Upper lobe of left lung (tissue), 4 donors: ENCODE measurements at regions not wholly inside any gene's neighbourhood (a gene's known extent, or its start where the extent isn't known, plus 50 kb on each side); places are given as distances from the start of the nearest gene placed in this dataset.

Experiments
- POLR2A ChIP-seq, 4 donors: fragments of 450-650 bp; IDR thresholded peaks; one replicate each; pipeline ENCODE4 v1.5.1; 2016 to 2017; ENCODE audit warnings: antibody characterized with exemption in 4 of 4, mild to moderate bottlenecking in 2 of 4
- POLR2AphosphoS5 ChIP-seq, 2 donors: sonication (generic); formaldehyde crosslinking; IDR thresholded peaks; one replicate each; pipeline ENCODE4 v1.5.1; 2017; ENCODE audit warnings: antibody characterized with exemption in 2 of 2

DNA sequence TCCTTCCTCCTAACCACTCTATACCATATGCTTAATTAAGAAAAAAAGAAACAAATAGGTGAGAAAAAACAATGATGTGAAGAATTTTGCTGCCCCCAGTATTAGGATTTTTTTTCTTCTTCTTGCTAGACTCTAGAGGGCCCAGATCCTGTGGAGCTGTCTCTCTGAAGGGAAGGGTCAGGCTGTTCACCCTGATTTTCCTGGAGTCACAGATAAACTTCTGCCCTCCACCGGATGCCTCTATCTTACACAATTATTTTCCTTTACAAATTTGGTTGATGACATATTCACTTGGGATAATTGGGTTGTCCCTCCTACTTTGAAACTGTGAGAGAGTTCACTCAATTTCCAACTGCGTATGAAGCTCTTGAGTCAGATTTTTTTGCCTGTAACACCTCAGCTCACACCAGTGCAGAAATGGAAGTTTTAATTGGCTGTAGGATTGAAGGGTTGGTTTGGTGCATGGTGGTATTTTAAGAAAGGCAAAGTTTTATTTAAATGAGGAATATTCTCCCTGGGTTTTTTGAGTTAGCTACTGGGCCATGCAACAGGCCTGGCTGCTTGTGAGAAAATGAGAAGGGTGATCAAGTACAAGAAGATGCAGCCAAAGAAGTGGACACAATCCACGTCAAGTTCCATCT, 73.7 kb upstream of the ESR1 start:
- TF ChIP-seq POLR2AphosphoS5 (IDR thresholded peaks at IDR 0.05) (no peak), POLR2A (IDR thresholded peaks at IDR 0.05) (no peak)
